GM19463 (cell line): ENCODE measurements at regions not wholly inside any gene's neighbourhood (a gene's known extent, or its start where the extent isn't known, plus 50 kb on each side); places are given as distances from the start of the nearest gene placed in this dataset.

ENCODE experiments used
- ATAC-seq: cut with Tn5 transposase; IDR thresholded peaks from one replicate; pipeline ENCODE4 v1.9.1; 2021; ENCODE audit warnings: mild to moderate bottlenecking, moderate library complexity; ENCODE audit not compliant: unreplicated experiment

GRCh38 chr10:117710181-117710798 lies 167.7 kb downstream of the EMX2 start:
- no peak for ATAC-seq

- ATAC-seq = no peak
These were observed 174.3 kb downstream of the EMX2 start for GRCh38 chr10:117716889-117717288.

- ATAC-seq = no peak
These were observed 176.7 kb downstream of the EMX2 start for GRCh38 chr10:117718986-117719920.

GRCh38 chr10:117720931-117721835 lies 178.6 kb downstream of the EMX2 start:
- no peak for ATAC-seq

- ATAC-seq = no peak
These were observed 179.3 kb downstream of the EMX2 start for GRCh38 chr10:117721873-117722272.

DNA sequence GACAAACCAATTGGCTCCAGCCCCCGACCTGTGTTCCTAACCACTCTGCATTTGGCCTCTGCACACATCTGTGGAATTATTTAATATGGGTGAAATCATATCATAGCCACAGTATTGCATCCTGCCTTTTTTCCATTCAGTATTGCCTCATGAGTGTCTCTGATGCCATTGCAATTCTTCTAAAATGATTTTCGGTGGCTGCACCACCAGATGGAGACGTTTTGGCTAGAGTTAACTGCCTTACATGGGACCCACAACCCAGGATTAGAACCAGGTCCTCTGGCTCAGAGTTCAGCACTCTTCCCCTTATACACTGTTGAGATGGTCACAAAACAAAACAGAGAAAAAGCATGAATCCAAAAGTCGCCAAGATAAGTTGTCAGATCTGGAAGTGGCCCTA lies 180.8 kb downstream of the EMX2 start:
- no peak for ATAC-seq

DNA sequence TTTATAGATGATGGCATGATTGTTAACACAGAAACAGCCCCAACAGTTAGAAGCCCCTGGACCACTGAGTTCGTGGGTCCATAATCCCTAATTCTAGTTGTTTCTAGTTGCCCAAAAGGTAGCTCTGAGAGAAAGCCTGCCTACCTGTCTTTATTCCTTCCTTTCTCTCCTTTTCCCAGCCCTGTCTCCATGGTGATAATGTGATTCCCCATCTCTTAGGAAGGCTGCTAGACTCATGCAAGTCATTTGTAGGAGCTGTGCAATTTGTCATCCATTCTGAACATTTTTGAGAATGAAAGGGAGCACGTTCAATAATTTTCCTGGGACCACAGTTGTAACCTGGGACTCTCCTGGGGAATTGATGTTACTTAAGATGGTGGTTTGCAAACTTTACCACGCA lies 183.4 kb downstream of the EMX2 start:
- ATAC-seq = no peak

DNA sequence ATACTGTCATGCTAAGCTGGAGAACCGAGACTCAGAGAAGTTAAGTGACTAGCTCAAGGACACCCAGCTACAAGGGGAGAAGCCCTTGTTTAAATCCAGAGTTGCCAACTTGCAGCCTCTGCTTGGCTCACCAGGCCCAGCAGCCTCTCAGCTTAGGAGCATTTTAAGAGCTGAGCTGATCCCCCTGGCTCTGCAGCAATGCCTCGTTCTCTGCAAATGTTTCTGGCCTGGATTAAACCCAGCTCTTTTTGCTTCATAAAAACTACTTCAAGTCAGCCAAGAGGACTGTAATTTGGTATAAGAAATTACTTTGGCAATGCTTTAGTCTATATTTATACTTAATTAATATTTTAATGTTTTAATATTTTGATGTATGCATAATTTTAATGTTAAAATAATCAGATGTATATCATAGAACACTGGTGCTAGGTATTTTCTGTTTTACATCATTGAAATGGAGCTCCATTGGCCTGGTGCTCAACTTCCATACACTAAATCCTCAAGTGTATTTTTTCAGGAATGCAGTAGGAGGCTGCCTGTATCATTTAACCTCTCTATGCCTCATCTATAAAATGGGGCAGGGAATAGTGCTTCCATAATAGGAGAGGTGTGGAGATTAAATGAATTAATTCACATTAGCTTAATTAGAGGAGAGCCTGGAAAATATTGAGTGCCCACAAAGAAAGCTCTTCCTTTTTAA lies 184.2 kb downstream of the EMX2 start:
- ATAC-seq = no peak

- ATAC-seq = no peak
These were observed 184.9 kb downstream of the EMX2 start for GRCh38 chr10:117727421-117727820.

- no peak for ATAC-seq
These were observed 185.5 kb downstream of the EMX2 start for GRCh38 chr10:117728087-117728486.

DNA sequence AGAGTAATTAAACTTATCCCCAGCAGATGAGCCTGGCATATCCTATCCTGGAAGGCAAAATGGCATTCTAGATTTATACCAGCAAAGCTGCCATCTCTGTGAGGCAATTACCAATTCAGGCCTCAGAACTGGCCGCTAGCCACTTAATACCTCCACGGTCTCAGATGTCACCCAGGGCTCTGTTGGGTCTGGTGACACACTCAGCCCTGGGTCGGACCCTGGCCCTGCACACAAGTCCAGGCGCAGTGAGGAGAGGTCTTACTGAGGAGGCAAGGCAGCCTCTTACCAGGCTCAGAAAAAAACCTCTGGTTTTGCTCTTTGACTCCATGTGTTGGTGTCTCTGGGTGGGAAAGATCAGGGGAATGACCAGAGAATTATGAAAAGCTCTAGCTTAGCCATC lies 186.6 kb downstream of the EMX2 start:
- no peak for ATAC-seq

DNA sequence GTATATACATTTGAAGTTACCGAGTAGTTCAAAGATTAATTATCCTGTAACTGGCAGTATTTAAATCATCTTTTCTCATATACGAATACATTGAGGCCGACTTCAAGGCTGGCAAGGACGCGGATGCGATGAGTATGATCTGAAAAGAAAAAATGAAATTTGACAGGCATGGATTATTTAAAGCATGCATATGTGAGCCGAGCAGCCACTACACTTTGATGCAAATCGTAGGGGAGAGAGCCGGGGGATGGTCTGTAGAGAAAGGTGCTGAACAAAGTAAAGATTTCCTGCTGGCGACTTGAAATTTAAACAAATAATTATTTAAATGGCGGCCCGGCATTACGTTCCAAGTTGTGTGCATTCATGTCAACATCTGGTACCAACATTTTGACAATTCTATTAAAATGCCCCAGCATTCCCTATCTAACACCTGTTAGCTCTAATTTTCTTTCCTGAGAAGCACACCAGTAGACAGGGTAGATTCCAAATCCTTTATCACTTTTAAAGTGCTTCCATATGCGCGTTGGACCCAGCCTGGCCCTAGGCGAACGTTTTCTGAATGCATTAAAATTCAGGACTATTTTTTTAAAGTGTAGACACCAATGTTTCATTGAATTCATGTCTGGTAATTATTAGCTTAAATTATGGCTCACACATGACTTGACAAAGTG lies 188.7 kb downstream of the EMX2 start:
- ATAC-seq = no peak

GRCh38 chr10:117734731-117735405 lies 192.3 kb downstream of the EMX2 start:
- ATAC-seq = no peak

- ATAC-seq = no peak
These were observed 194.1 kb downstream of the EMX2 start for GRCh38 chr10:117736655-117737054.

DNA sequence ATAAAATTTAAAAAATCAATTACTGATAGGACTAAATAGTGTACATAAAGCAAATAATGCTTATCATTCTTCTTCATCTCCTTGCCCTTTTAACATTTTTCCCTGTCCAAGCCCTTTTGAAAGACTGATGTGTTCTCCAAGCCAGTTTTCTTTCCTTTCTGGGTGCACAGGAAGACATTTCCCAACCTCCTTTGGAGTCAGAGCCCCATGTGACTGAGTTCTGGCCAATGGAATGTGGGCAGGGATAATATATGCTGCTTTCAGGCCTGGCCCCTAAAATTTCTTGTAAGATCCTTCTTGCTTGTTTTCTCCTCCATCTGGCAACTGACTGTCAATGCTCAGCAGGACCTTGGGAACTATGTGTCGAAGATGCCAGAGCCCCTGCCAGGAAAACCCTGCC lies 197.5 kb downstream of the EMX2 start:
- ATAC-seq = no peak

DNA sequence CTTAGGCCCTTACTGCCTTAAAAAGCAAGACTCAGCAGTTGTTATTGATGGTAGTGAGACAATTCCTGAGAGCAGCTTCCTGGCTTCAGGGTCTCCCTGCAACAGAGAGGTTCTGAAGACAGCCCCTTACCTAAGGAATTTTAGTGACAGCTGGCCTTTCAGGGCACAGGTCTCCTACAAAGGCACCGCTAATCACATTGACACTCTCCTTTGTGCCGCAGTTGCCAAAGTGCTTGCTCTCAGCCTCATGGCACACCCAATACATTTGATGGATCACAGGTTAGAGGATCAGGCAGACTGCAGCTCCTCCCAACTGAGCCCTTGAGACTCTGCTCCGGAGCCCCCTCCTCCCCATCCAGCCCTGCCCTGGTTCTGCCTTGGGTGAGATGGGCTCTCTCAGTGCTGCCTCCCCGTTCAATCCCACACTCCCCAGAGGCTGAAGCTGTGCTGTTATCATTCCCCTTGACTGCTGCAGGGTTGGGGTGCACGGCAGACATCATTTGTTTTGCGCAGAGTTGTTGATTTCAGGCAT lies 198.2 kb downstream of the EMX2 start:
- no peak for ATAC-seq

- ATAC-seq = no peak
These were observed 199.0 kb downstream of the EMX2 start for GRCh38 chr10:117741524-117741923.

DNA sequence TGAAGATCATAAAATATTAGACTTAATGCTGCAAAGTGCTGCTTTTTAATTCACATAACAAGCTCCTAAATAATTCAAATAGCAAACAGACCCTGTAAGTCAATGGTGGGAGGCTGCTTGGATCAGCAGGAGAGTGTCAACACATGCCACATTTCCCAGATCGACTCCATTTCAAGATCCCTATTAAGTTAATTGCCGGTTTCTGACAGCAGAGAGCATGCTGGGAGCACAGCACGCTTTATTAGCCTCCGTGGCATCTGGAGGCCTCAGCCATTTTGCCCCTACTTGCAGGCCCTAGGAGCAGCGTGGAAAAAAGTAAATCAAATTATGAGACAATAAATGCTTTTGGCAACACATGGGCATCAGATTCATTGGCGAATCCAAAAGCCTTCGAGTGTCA lies 201.0 kb downstream of the EMX2 start:
- no peak for ATAC-seq

GRCh38 chr10:117745301-117745700 lies 202.8 kb downstream of the EMX2 start:
- ATAC-seq = no peak
